CD4-positive, alpha-beta T cell treated with Interleukin-10 for 1 hour (primary cell): ENCODE measurements at regions not wholly inside any gene's neighbourhood (a gene's known extent, or its start where the extent isn't known, plus 50 kb on each side); places are given as distances from the start of the nearest gene placed in this dataset.

Experiments used
- DNase-seq: peaks from one replicate; pipeline ENCODE4 v3.0.0-alpha.2; 2020

DNA sequence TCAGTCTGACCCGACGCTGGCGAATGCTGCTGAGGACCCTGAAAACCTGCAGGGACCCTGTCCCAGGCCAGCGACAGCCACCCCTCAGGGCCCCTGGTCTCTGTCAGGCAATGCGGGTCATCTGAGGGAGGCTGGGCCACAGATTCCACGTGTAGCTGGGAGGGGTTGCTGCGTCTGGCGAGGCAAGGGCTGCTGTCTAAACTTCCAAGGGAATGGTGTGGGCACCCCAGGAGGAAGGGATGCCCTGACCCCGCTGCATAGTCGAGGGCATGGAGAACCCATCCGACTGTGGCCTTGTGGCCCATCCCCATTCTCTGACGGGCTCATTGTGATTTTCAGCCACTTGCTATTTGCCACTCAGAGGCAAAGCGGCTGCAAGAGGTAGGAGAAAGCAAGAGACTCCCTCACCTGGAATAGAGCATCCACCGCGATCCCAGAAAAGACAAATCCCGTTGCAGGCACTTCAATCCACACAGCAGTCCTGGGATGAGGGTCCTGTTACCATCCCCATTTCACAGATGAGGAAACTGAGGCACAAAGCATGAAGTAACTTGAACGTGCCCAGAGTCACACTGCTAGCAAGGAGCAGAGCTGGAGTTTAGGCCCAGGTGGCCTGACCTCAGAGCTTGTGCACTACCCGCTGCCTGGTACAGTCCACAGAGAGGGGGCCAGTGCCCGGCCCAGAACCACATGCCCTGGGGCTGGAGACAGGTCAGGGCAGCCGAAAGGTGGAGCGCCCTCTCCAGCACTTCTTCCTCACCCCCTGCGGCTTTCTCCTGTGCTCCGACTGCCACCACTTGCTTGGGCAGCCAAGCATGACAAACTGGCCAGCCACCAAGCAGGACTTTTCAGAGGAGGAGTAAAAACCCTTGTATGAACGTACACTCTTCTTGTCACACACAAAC is 163.8 kb upstream of the KLF14 start:
- DNase-seq: no peak

DNA sequence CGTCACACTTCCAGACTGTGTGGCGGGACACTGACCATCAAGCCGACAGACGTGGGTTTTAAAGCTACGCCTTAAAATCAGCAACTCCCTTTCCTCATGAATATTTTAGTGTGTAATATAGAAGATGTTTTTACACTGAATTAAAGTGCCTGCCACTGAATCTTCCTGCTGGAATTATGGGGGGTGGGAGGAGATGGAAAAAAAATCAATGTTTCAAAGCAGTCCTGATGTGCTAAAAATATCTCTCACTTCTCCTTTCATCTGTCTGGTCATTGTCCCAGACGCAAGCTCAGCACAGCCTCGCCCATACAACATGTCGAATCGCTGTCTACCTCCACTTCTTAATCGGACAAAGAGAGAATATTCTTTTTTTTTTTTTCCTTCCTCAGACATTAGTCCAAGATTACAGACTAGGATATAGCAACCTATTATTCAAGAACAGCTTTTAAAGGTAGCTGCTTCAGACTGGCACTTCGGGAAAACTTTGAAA is 165.1 kb upstream of the KLF14 start:
- DNase-seq: no peak

DNA sequence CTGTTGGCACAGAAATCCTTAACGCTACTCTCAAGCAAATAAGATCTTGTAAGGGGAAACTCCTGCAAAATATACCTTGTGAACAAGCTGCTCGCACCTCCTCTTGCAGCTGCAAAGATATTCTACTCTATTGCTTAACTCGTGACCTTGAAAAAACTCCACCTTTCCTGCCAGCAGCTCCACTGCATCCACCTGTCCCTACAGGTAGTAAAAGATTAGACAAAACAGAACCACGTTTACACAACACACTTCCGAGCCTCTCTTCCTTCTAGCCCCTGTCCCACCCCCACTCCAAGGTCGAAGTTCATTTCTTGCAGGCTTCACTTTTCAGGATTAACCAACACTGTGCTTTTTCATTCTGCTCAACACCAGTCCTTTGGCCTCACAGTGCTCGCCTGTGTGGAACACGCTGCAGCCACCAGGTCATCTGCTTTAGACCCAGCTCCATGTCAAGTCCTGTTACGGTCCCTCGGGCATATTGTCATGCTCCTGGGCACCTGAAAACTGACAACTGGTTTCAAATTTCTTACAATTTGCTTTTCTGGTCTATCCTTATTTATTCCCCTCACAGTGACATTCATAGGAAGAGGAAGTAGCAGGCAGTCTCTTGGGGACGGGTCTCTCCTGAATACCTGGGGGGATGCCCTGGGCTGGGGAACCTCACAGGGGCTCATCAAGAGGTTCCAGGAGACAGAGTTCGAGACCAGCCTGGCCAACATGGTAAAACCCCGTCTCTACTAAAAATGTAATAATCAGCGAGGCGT is 165.8 kb upstream of the KLF14 start:
- no peak for DNase-seq

DNA sequence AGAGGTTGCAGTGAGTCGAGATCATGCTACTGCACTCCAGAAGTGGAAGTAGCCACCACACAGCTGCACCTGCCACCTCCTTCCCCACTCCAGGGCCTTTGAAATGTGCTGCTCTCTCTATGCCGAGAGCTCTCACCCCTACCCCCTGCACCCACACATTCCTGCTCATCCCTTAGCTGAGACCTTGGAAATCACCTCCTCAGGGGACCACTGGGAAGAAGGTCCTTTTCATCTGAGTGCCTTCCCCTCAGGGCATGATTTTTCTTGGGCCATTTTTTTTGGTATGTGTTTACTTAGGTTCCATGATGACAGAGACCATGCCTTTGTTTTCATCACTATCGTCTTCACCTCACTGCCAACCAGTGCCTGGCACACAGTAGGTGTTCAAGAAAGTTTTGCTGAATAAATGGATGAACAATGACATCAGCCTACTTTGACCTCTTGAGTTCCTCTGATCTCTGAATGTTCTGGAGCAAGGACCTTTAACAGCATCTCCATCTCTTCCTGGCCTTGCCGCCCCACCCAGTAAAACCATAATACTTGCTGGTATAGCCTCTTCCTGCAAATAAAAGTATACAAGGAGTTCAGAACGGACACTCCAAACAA is 166.6 kb upstream of the KLF14 start:
- DNase-seq: no peak

DNA sequence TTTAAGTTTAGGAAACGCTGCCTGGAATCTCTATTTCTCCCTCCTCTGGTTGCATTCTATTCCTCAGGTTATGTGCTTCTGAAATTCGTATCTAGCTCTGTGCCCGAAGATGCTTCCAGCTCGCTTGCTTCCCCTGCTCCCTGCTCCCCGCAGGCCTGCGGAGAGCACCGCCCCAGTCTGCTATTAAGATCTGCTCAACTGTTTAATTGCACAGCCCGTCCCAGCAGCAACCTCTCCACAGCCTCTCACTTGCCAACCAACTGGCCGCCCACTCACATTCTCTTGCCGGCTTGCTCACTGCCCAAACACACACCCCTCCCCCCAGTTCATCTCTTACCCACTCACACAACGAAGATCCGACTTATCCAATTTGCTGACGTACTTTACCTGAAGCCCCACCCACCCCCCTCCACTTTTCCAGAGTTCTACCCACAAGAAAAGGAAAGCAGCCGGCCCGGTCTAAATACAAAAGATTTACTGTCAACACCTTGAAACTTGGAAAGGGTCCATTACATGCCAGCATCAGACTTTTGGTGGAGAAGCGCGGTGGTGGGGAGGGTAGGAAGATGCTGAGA is 167.3 kb upstream of the KLF14 start:
- no peak for DNase-seq

DNA sequence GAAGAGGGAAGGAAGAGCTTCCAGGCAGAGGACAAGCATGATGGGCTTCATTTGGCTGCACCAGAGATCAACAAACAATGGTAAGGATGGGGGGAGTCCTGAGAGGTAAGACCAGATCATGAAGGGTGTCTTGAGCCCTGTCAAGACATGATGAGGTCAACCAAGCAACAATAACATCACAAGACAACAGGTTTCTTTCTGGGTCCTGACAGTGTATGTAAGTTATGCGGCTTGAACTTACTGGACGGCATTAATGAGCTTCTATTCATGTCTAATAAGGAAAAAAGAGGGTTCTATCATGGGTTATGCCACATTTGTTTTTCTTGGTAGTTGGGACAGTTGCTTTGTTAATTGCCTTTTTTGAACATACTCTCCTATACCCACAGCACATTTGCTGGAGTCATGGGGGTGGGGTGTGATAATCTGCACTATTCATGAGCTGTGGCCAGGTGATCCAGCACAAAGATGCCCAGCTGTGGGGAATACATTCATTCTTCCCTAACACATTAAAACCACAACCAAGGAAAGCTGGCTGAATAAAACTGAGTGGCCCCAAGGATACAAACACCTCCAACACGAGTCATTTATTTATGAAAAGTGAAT is 168.8 kb upstream of the KLF14 start:
- no peak for DNase-seq

DNA sequence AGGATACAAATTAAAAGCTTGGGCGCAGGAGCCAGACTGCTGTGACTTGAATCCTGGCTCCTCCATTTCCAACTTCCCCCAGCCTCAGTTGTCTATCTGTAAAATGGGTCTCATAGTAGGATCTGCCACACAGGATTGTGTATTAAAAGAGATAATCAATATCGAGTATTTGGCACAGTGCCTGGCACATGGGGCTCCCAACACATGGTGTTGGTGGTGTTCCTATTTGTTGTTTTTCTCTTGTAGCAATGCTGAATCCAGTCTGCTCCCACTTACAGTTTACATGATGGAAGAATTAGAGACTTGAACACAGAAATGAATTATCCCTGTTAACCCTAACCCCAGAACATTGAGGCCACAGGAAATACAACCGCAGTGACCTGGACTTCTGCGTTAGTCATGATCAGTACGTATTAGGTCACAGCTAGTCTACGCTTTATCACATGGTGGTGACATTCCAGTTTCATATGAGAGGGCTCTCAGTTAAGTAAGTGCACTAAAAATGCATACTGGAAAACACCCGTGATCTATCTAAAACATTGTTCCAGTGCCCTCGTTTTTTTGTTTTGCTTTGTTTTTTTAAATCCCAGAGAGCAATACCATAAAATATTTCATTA is 169.5 kb upstream of the KLF14 start:
- DNase-seq: no peak

DNA sequence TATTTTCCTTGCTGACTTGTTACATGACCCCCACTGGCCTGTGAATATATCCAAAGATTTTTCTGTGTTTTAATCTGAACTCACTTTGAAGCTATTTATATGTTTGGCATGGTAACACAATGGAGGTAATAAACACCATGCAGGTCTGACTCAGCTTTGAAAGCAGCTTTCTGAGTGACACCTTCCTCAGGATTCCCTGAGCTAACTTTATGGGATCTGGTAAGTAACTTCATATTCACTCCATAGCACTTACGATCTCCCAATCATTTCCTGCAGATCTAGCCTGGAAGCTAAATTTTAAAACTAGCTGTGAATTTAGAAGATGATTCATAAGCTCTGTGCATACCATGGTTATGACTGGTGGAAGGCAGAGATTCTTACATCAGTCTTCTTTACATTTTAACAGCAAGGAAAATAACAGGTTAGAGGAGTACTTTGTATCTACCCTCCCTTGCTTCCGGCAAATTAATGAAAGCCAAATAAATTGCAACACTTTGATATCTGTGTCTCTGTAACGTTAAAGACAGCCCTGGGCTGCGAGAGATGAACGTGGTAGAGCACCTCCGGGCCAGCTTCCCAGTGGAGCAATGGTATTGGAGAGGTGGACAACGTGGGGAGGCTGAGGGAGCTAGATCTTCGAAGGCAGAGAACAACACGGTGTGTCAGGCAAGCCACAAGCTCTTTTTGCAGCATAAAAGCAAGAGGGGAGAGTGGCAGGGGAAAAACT is 170.2 kb upstream of the KLF14 start:
- no peak for DNase-seq

DNA sequence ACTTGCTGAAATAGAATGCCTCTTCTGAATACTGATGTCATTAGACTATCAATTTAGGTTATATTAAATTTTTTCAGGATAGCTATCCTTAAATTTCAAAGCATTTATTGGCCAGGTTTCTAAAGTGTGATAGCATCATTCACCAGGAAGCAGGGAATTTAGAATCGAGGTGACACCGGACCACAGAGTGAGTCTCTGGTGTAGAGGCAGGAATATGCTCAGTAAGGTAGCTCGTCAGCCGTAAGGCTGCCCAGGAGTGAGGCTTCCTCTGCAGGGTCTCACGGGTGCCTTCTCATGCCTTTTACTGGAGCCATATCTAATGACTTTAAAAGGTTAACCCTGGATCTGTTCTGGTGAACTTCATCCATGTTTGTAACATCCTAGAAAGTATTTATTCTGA is 170.8 kb upstream of the KLF14 start:
- DNase-seq: no peak

DNA sequence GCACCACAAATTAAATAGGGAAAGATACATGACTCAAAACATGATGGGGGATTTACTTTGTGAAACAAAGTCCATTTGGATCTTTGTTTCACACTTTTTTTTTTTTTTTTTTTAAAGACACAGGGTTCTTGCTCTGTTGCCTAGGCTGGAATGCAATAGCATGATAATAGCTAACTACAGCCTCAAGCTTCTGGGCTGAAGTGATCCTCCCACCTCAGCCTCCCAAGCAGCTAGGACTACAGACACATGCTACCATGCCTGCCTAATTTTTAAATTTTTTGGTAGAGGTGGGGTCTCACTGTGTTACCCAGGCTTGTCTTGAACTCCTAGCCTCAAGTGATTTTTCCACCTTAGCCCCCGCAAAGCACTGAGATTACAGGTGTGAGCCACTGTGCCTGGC is 172.6 kb upstream of the KLF14 start:
- DNase-seq: no peak

DNA sequence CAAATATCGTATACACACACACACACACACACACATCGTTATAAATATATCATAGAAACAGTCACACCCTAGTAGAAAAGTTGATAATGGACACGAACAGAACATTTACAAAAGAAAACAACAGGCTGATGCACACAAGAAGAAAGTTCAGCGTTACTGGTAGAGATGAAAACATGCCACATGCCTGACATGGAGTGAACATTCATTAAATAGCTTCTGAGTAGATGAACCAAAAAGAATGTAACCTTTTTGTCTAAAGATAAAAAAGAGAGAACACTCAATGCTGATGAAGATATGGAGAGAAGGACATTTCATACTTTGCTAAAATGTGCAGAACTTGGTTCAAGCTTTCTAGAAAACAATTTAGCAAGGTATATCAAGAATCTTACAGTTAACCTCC is 173.4 kb upstream of the KLF14 start:
- DNase-seq: no peak

DNA sequence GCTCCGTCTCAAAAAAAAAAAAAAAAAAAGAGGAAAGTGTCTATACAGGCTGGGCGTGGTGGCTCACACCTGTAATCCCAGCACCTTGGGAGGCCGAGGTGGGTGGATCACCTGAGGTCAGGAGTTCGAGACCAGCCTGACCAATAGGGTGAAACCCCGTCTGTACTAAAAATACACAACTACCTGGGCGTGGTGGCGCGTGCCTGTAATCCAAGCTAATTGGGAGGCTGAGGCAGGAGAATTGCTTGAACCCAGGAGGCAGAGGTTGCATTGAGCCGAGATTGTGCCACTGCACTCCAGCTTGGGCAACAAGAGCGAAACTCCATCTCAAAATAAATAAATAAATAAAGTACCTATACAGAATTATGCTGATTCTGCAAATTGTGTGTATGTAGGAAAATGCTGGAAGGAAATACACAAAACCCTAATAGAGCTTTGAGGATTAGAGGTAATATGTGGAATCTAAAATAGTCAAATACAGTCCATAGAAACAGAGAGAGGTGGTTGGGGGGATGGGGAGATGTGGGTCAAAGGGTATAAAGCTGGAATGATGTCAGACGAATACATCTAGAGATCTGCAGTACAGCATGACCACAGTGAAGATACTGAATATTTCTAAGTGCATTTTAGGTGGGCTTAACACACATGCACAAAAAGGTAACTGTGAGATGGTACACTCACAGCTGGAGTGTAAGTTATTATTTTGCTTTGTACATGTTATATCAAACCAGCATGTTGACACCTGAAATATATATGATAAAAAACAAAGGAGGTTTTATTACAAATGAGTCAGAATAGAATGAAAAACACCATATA is 174.5 kb upstream of the KLF14 start:
- no peak for DNase-seq

DNA sequence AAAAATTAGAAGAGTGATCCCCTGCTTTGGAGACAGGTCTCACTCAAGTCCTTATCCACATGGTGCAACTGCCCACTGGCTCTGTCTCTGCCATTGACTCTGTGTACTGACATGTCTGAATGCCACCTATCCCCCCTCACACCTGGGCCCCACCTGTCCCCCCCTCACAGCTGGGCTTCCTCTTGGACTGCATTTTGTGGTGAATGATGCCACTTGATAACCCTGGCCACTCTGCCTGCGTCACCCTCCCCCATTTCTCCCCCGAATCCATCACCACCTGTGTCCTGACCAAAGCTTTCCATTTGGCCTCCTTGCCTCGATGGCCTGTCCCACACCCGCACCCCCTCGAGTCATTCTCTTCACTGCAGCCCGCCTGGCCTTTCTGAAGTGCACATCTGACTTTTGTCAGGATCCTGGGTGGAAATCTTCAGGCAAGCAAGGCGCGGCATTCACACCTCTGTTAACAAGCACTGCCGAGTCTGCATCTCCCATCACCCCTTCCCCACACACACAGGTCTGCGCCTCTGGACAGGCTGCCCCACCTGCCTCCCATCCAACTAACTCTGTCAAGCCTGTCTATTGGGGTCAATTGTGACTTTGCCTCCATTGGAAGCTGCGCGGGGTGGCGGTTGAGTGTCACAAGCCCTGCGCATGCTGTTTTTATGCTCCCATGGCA is 175.3 kb upstream of the KLF14 start:
- no peak for DNase-seq

DNA sequence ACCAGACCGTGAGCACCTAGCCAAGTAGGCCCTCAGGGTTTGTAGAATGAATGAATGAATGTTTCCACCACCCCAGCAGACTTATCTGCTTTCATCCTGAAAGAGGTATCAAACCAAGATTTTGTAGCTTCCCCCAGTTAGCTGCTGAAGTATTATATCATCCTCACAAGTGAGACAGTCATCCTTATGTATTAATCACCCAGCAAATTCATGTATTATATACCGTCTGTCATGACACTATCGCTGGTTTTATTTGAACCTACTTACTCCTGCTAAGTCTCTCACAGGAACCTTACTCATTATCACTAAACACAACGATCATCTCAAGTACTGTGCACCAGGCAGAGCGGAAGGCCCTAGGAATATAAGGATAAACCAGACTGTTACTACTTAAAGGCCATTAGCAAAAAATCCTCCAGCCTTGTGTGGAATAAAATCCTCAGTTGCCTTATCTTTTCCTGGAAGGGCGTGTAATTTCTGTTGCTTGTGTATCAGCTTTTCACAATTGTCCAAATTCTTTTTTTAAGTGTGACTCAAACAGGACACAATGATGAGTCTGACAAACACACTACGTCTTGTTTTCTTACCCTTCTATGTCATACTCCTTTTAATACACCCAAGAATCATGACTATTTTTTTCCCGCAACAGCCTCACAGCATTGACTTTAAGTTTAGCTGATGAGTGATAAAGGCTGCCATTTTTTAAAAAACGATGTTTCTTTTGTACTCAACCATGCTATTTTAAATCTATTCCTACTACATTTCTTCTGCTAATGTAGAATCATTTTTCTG is 176.1 kb upstream of the KLF14 start:
- no peak for DNase-seq

DNA sequence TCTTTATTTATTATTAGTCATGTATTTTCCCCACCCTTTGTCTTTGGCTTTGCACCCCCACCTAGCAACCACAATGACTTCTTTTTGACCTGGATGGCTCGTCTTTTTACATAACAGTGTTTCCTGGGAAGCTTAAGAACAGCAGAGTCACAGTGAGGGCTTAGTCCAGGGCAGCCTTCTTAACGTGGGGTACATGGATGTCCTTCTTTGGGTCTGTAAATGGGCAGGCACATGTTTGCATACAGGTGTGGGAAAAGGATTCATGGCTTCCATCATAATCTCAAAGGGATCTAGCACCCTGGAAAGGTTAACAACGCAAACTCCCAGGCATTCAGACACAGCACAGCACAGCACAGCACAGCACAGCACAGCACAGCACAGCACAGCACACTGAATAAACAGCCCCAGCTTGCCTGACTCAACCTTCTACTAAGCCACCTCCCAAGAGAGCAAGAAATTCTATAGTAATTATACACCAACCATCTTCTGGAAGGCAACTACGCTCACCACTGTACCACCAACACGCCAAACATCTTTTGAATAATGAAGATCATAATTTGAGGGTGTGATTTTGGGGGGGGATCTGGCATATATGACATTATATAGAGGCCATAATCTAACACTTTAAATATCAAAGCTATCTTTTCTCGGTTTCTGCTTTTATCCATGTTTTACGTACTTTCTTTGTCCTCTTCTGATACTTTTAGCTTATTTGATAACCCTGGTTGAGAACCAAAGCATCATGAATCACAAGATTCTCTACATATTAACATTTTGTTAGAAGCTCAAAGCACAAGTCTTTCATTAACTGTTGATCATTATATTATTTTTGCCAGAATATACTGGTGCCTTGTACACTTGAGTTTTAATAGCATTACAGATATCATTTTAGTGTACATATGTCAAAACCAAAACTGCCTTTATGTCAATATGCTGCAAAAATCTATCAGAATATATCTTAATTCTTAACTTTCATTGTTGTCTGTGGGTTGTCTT is 177.2 kb upstream of the KLF14 start:
- no peak for DNase-seq

DNA sequence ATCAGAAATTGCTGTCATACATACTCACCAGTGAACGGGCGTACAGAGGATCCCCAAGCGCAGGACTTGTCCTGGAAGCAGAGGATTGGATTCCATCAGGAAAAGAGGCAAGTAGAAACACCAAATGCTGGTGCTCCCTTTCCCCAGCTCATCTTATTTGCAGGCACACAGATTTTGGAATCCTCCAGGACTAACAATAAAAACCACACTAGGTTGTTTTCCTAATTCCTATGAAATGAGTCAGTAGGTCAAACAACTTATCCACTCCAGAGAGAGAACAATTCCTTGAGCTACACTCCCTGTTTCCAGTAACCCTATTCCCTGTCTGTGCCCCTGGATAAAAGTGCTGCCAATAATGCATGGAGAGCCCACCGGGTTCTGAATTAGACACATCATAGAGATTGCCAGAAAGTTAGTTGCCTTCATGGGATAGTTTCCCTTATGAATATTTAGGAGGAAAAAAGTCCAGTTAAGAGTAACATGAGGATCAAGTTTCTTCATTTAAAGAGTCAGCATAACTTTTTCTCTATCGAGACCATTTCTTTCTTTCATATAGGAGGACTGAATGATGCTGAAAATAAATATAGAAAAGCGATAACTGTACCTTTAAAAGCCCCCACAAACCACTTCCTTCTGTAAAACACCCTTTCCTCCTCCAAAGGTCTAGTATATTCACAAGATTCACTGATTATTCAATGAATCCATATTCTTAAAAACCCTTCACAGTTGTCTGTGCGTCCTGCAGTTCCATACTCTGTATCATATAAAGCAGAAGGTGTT is 178.3 kb upstream of the KLF14 start:
- DNase-seq: no peak
